GM12873 (cell line): ENCODE measurements at regions not wholly inside any gene's neighbourhood (a gene's known extent, or its start where the extent isn't known, plus 50 kb on each side); places are given as distances from the start of the nearest gene placed in this dataset.

Source experiments
- CTCF ChIP-seq: IDR thresholded peaks from 2 replicates; pipeline ENCODE4 v1.5.1; 2012; ENCODE audit warnings: low read depth, mild to moderate bottlenecking, moderate library complexity, low read length, control low read depth; ENCODE audit not compliant: insufficient read depth; ENCODE audit errors: missing control alignments

- TF ChIP-seq CTCF: no peak
Observed at GRCh38 chr5:136521696-136522095, 156.4 kb upstream of the TRPC7 start.

- no peak for TF ChIP-seq CTCF
Observed at GRCh38 chr5:136518814-136519213, 153.5 kb upstream of the TRPC7 start.

- no peak for TF ChIP-seq CTCF
Observed at GRCh38 chr5:136518174-136518573, 152.8 kb upstream of the TRPC7 start.

GRCh38 chr5:136517755-136518154, 152.4 kb upstream of the TRPC7 start:
- TF ChIP-seq CTCF: no peak

GRCh38 chr5:136516637-136517036, 151.3 kb upstream of the TRPC7 start:
- TF ChIP-seq CTCF: no peak

GRCh38 chr5:136513430-136513829, 148.1 kb upstream of the TRPC7 start:
- no peak for TF ChIP-seq CTCF

GRCh38 chr5:136511046-136511445, 145.7 kb upstream of the TRPC7 start:
- TF ChIP-seq CTCF: no peak

- TF ChIP-seq CTCF: no peak
Observed at GRCh38 chr5:136510481-136510880, 145.1 kb upstream of the TRPC7 start.
